Activated CD4-positive, alpha-beta T cell treated with anti-CD3 and anti-CD28 coated beads, Interleukin-2, amount 50 U/mL, for 48 hours (primary cell): ENCODE measurements at regions not wholly inside any gene's neighbourhood (a gene's known extent, or its start where the extent isn't known, plus 50 kb on each side); places are given as distances from the start of the nearest gene placed in this dataset.

ENCODE experiments used
- DNase-seq, 2 experiments: peaks; one replicate each; pipeline ENCODE4 v3.0.0-alpha.2; 2020

DNA sequence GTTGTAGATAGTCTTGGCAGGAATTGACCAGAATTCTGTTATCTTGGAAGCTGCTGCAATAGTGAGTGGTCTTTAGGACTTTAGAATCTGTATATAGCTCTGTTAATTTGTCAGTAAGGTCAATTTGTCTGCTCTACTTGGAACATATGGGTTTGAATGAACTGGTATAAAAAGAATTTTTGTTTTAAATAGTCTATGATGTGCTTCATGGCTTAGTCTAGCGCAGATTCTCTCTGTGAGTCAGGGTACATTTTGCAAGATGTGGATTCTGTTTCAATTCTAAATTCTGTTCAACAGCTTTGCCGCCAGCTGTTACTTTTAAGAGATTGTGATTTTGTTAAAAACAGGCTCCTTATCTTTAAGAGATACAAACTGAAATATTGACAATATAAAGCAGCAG lies 135.9 kb upstream of the AGBL1 start:
- no peak for DNase-seq

DNA sequence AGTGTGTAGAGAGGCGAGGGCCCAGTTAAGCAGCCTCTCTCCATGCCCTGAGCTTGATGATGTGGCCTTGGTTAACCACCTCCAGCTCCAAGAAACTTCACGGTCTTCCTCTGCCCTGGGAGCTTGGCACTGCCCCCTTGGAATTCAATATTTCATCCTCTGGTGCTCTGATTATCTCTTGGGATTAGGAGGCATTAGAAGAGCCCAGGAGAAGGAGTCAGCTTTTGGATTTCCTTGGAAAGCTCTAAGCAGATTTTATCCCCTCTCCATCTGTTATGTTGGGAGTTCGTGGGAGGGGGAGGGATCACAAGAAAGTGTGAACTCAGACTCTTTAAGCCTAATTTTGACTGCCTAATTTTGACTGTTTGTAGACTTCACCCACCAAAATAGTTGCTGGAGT lies 132.7 kb upstream of the AGBL1 start:
- no peak for DNase-seq

DNA sequence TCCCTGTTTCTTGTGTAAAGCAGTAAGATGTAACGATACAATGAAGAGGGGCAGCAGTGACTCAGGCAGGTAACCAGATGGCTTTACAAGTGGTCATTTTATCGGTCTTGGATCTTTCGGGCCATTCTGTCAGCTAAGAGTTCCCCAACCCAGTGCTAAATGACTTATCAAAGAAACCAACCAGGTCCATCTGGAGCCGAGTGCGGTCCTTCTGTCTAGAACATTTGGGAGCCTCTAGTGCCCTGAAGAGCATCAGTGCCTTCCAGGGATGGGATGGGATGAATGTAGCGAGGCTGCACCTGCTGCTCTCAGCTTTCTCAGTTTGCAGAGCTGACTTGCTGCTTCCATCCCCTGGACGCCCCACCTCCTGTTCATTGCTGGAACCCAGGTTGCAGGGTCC lies 131.7 kb upstream of the AGBL1 start:
- DNase-seq = no peak

DNA sequence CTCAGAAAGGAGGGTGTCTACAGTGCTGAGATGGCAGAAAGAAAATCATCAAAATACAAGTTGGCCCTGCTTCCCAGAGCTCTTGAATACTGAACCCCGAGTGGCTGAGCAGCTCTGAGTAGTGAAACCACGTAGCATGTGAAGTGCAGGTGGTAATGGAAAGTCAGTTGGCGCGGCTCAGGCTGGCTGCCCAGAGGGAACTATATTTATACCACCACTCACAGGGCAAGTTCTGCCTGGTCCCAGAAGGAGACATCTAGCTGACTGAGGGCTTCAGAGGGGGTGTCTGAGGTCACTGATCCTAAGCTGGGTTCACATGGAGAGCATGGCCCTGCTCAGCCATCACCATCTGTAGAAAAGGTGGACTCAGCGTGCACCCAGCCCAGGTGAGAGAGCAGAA lies 129.6 kb upstream of the AGBL1 start:
- no peak for DNase-seq

DNA sequence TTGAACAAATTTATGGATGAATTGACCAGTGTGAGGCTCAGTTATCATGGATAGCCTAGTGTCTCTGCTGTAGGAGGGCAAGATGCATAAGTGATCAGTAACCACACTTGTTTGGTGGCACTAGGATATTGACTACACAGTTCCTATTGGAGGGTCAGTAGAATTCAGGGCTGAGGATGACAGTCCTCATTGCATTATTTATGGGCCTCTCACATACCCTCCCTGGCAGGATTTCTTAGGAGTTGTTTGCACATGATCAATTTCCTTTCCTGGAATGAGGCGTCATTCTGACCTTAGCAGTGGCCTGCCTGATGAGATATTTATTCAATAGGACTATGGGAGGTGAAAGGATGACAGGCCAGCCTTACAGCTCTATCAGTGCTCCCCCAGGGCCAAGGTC lies 125.1 kb upstream of the AGBL1 start:
- no peak for DNase-seq

DNA sequence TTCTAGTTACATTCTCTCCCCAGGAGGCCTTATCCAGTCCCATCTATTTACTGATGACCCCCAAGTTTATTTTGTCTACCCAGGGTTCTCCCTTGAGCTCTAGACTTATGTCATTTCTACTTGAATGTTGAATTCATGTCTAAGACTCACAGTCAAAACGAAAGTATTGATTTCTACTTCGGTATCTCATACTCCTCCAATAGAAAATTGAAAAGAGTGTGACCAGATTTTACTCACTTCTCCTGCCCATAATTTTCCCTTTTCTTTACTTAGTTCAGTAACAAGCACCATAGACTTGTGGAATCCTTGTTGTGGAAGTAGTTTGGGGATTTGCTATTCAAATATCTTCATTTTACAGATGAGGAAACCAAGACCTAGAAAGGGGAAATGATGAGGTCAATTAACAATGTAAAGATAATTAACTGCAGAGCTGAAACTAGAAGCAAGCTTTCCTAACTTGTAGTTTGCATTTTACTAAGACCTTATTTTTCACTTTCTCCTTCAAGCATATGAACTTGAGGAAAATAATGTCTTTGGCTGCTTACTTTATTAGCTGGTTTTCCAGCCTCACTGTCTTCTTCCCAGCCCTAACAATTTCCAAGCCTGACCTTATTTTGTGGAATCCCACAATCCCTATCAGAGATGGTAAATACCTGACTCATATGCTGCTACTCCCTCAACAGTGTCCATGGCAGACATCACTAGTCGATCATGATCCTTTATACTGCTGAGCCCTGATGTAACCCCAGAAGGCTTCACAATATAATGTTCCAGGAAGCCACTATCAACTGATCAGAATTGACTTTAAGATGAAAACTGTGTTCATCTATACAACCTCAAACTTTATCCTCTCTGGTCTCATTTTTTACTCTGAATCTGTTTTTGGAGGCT lies 123.9 kb upstream of the AGBL1 start:
- no peak for DNase-seq

DNA sequence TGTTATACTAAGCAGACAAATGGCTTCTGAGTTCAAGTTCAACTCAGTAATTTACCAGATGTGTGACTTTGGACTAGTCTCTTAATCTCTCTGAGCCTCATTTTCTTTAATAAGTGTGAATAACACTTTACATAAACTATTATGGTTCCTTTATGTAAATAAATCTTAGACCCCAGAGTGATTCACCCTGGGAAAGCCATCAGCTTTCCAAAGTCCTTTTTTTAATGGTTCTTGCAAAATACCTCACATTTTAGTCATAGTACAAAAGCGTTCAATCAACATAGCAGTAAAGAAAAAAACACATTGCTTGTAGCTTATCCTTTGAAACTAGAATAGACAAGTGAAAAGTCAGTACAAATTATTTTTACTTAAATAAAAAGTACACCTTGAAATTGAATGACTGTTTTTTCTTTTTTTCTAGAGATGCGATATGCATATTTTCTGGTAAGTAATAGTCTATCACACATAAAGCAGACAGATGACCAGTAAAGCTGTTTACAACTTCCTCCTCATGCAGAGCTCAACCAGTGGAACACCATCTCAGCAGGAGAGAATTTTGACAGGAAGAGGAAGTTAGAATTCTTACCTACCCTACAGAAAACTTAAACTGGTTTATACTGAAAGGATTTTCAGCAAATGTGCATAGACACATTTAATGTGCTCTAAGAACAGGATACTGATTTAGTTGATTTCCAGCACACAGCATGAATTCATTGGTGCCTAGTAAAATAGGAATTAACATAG lies 123.0 kb upstream of the AGBL1 start:
- DNase-seq = no peak

DNA sequence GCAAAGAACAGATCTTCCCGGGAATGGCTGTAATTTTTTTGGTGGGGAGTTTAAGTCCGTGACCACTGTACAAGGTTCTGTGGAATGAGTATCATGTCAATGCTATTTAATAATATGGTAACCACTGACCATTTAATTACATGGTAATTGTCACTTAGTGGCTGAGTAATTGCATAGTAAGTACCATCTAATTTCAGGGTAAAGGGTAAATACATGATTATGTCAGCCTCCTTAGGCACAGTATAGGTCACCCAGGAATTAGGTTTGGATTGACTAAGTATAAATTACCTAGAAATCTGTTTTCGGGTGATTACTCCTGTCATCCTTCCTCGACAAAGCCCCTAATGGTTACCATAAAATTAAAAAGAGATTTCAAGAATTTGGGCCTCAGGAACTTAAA lies 120.1 kb upstream of the AGBL1 start:
- DNase-seq = no peak

DNA sequence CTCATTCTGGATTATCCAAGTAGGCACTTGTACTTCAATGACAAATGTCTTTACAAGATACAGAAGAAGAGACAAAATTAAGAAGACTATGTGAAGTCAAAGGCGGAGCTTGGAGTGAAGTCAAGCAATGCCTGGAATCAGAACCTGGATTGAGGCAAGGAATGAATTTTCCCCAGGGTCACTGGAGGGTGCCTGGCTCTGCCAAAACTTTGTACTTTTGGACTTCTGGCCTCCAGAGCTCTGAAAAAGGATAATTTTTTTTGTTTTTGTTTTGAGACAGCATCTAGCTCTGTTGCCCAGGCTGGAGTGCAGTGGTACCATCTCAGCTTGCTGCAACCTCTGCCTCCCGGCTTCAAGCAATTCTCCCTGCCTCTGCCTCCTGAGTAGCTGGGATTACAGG lies 119.3 kb upstream of the AGBL1 start:
- DNase-seq = no peak

DNA sequence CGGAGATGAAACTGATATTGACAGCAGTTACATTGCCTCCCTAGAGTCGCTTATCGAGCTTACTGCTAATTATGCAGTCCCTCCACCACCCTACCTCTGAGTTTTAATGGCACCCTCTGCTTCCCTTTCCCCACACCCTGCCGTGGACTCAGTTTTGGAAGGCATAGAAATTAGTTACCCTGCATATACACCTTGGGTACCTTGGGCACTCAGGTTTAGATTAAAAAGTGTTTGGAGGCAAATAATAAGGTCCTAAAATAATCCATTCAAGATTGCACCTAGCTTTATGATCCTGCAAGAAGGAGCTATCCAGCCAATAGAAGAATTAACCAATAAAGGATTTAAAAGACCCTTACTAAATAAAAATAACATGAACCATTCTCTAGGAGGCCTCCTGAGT lies 117.8 kb upstream of the AGBL1 start:
- DNase-seq = no peak

DNA sequence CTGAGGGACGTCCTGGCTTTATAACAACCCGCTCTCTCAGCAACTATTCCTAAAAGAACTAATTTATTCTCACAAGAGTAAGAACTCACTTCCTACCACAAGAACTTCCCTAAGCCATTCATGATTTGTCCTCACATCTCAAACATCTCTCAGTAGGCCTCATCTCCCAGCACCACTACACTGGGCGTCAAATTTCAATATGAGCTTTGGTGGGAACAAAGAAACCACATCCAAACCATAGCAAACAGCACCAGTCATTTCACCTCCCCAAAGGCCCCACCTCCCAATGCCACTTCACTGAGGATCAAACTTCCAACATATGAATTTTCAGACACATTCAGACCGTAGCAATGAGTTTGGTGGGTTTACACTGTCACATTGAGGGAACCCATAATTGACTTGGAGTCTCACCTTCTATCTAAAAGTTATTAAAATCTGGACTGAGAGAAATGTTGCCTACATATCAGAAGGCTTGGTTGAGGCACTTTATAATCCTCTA lies 116.4 kb upstream of the AGBL1 start:
- DNase-seq = no peak

DNA sequence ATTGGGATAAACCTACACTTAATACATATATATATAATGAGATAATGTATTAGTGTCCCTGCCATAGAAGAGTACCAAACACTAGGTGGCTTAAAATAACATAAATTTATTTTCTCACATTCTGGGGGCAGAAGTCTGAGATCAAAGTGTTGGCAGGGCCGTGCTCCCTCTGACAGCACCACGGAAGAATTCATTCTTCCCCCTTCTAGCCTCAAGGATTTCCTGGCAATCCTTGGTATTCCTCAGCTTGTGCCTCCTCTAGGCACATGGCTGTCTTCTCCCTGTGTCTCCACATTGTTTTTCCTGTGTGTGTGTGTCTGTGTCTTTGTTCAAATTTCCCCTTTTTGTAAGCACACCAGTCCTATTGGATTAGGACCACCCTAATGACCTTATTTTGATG lies 115.2 kb upstream of the AGBL1 start:
- no peak for DNase-seq

DNA sequence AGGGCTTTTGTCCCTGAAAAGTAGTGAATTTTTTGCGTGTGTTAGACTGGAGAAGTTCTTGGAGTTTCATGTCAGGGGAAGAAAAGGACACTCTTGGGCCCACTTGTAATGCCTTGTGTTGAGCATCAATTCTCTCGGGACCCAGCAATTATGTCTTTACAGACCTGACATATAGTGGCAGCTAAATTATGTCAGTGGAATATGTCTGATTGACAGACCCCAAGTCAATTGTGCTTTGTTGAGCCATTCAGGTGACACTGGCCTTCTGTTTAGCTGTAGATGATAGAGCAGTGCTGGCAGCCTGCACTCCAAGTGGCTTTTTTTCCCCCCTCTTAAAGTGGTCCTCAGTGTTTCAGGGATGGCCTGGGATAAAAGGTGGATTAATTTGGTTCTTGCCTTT lies 112.1 kb upstream of the AGBL1 start:
- no peak for DNase-seq

DNA sequence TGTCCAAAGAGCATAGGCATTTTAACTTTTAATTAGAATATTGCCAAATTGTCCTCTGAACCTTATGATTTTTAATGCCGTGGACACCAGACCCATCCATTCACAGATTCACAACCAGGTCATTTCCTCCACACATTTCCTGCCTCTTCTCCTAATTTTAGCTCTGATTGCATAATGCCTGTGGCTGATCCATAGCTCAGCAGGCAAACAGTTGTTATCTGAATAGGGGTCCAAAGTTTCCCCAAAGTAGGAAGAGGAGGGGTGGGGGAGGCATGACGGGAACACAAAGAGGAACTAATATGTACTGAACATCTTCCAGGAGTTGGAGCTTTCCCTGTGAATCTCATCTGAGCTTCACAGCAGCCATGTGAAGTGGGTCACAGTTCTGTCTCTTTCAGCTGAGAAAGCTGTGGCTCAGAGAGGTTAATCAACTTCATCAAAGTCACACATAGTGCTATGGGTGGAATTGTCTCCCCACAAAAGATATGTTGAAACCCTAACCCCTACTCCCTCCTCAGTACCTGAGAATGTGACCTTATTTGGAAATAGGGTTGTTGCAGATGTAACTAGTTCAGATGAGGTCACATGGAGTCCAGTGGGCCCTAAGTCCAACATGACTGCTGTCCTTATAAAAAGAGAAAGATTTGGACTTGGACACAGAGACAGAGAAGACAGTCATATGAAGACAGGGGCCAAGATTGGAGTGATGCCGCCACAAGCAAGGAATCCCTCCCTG lies 106.7 kb upstream of the AGBL1 start:
- no peak for DNase-seq

DNA sequence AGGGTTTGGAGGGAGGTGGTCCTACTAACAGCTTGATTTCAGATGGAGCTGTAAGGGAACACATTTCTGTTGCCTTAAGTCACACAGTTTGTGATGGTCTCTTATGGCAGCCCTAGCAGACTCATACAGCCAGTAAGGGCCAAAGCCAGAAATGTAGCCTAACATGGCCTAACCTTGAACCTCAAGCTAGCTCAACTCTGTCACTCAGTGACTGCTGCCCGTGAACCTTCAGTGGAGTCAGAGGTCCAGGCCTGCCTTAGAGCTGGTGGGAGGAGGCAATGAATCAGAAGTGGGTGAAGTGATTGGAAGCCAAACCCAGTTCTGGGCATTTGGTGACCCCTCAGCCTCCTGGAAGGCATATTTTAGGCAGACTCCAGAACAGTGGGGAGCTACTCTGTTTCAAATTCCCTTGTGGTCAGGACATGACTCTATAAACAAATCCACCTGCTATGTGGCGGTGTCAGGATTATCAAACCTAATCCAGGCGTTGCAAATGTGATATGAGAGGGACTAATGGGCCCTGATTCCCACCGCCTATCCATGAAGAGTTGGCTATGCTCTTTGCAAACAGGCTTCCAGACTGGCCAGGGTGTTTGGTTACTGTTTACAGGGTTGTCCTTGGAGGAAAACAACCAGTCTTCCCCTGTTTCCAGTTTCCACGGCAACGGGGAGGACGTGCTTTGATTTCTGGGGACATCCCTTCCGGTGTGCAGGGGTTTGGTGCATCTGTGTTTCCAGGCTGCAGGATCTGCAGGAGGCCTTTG lies 105.9 kb upstream of the AGBL1 start:
- no peak for DNase-seq

DNA sequence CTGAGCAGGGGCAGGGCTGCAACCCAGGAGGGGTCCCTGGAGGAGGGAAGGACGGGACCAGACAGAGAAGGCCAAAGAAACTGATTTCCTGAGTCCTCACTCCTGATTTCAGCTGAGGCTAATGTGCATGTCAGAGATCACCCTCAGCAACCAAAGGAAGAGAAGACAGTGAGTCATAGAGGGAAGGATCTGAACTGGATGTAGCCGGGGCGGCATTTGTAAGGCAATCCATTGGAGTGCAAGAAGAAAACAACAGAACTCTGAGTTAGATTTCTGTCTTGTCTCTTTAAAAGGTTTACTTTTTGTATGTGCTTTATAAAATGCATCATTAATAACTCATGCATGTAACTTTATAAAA lies 105.3 kb upstream of the AGBL1 start:
- DNase-seq = no peak

DNA sequence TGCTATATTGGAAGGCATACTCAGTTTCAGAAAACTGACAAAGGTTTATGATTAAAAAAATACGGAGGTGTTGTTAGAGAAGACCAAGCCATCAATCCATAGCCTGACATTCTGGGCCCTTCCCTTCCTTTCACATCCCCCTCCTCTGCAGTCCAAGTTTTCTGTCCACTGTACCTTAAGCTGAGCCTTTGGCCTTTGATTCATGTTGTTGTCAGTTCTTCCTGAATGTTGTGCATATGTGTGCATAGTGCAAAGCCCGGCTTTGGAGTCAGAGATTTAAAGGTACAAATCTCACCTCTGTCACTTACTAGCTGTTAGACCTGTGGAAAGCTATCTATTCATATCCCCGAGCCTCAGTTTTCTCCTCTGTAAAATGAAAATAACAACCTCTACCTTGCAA lies 104.9 kb upstream of the AGBL1 start:
- no peak for DNase-seq

DNA sequence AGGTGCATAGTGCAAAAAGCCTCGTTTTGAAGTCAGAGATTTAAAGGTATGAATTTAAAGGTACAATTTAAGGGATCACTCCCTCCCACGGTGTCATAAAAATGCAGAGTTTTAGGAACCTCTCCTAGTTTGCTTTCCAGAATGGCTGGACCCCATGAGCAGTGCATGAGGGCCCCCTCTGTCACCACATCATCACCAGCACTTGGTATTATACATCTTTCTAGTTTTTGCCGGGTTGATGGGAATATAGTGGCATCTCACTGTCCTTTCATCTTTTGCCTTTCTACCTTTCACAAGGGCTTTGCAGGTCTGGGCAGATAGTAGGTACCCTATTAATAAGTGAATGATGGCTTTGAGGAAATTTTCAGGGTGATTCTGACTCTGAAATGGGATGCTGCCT lies 103.6 kb upstream of the AGBL1 start:
- DNase-seq = no peak

DNA sequence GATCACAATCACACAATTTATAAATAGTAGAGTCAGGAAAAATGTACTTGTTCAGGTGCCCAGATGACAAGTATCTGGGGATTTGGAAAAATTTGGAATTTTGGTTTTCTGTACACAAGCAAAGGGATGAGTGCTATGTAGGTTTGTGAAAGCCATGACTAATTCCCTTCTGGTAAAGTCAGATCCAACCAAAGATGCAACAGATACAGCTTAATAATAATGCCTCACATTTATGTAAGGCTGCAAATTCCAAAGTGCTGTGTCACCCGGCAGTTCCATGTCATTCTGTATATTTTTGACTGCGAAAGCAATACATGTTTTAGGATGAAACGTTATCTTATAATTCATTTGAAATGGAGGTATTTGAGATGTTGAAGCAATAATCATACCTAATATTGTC lies 102.7 kb upstream of the AGBL1 start:
- DNase-seq = no peak

DNA sequence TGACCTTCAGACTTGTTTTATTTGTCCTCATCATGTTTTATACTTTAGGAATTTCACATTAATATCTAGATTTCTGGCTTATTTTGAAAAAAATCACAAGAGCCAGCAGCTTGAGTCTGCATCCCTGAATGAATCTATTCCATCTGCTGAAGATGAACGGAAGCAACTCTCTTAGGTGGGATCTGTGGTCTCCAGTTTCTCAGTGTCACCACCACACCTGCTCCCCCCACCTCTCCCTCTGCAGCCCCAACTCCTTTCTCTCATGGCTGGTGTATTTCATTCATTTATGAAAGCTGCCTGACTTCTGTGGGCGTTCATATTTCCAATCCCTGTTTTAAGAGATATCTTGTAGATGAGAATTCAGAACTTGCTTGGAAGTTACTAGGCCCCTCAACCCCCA lies 102.1 kb upstream of the AGBL1 start:
- DNase-seq = no peak

DNA sequence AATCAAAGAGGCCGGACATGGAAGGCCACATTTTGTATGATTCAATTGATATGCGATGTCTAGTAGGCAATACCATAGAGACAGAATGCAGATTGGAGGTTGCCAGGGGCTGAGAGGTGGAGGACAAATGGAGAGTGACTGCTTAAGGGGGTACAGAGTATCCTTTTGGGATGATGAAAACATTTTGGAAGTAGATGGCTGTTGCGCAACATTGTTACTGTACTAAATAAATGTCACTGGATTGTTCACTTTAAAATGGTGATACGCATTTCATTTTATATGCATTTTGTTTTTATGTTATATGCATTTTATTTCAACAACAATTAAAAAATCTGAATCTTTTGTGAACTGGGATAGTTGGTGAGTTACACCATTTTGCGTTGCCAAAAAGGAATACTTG lies 99.7 kb upstream of the AGBL1 start:
- no peak for DNase-seq

DNA sequence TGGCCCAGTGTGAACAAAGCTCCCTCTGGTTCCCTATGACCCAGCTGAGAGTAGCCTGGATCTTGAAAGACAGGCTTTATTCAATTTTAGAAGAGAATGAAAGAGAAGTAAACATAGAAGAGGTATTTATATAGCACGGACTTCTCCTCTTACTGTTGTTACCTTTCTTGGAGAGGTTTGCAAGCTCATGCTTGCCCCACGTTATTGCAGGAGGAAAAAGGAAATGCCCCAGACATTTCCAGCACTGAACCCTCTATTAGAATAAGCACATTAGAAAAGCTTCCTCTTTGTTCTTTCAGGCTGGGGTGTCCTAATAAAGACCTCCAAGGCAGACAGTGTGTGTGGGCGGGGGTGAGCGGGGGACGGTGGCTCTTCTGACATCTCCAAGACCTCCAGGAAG lies 98.7 kb upstream of the AGBL1 start:
- DNase-seq = no peak

DNA sequence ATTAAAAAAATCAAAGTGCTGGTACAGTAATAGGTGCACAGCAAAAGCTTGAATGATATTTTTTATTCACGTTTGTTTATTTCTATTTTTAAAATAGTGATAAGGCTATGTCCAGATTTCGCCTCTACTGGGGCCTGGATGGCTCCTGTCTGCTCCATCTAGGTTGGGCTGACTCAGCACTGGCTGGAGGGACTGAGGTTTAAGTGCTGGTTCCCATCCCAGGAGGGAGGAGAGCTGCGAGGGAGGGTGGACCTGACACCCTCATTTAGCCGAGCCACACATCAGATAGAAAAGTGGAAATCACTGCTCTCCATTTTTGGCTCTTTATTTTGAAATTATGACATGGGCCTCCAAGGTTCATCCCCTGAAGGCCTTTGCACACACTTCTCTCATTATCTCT lies 95.4 kb upstream of the AGBL1 start:
- DNase-seq = no peak
